ENCODE measurements at regions not wholly inside any gene's neighbourhood (a gene's known extent, or its start where the extent isn't known, plus 50 kb on each side); places are given as distances from the start of the nearest gene placed in this dataset.
"Not testable (repeated sequence)": the region's sequence is repeated elsewhere in the genome, so short reads cannot be mapped to it uniquely, and the experiment has no call there.

- not testable (repeated sequence) for H3K4me1 ChIP-seq (ENCODE audit: control insufficient read depth, insufficient read depth, low read length, poor library complexity, severe bottlenecking); H3K27me3 ChIP-seq (replicated peaks; ENCODE audit: control insufficient read depth, insufficient read depth, low read length, poor library complexity, severe bottlenecking); H3K4me3 ChIP-seq (ENCODE audit: insufficient read depth, low read depth, low read length, poor library complexity, severe bottlenecking); H3K36me3 ChIP-seq (ENCODE audit: control insufficient read depth, insufficient read depth, low read length); DNase-seq; H3K9me3 ChIP-seq (ENCODE audit: control insufficient read depth, low read length); H3K27ac ChIP-seq (ENCODE audit: insufficient read depth, low read length, poor library complexity, severe bottlenecking)
These were observed 80.6 kb downstream of the TMEM121 start for GRCh38 chr14:105607025-105607424.

- H3K4me1 ChIP-seq (ENCODE audit: control insufficient read depth, insufficient read depth, low read length, poor library complexity, severe bottlenecking); DNase-seq; H3K27ac ChIP-seq (ENCODE audit: insufficient read depth, low read length, poor library complexity, severe bottlenecking); H3K36me3 ChIP-seq (ENCODE audit: control insufficient read depth, insufficient read depth, low read length); H3K27me3 ChIP-seq (replicated peaks; ENCODE audit: control insufficient read depth, insufficient read depth, low read length, poor library complexity, severe bottlenecking); H3K4me3 ChIP-seq (ENCODE audit: insufficient read depth, low read depth, low read length, poor library complexity, severe bottlenecking); H3K9me3 ChIP-seq (ENCODE audit: control insufficient read depth, low read length): not testable (repeated sequence)
These were observed 88.6 kb downstream of the TMEM121 start for GRCh38 chr14:105614987-105615386.

- not testable (repeated sequence) for H3K27ac ChIP-seq (ENCODE audit: insufficient read depth, low read length, poor library complexity, severe bottlenecking); H3K9me3 ChIP-seq (ENCODE audit: control insufficient read depth, low read length); H3K4me1 ChIP-seq (ENCODE audit: control insufficient read depth, insufficient read depth, low read length, poor library complexity, severe bottlenecking); H3K36me3 ChIP-seq (ENCODE audit: control insufficient read depth, insufficient read depth, low read length); DNase-seq; H3K27me3 ChIP-seq (replicated peaks; ENCODE audit: control insufficient read depth, insufficient read depth, low read length, poor library complexity, severe bottlenecking); H3K4me3 ChIP-seq (ENCODE audit: insufficient read depth, low read depth, low read length, poor library complexity, severe bottlenecking)
These were observed 89.8 kb downstream of the TMEM121 start for GRCh38 chr14:105615986-105616801.

GRCh38 chr14:105616802-105617192, 90.4 kb downstream of the TMEM121 start:
- no peaks in the 10 kb centered on the region for H3K36me3 ChIP-seq (ENCODE audit: control insufficient read depth, insufficient read depth, low read length)
- no peaks in the 10 kb centered on the region for H3K9me3 ChIP-seq (ENCODE audit: control insufficient read depth, low read length)
- no peak overlapping the region for H3K4me3 ChIP-seq (ENCODE audit: insufficient read depth, low read depth, low read length, poor library complexity, severe bottlenecking)
- H3K27me3 ChIP-seq (replicated peaks; ENCODE audit: control insufficient read depth, insufficient read depth, low read length, poor library complexity, severe bottlenecking), result no peaks in the 10 kb centered on the region
- DNase-seq, result no peak
- no peaks in the 10 kb centered on the region for H3K4me1 ChIP-seq (ENCODE audit: control insufficient read depth, insufficient read depth, low read length, poor library complexity, severe bottlenecking)
- H3K27ac ChIP-seq (ENCODE audit: insufficient read depth, low read length, poor library complexity, severe bottlenecking), result no peak overlapping the region

GRCh38 chr14:105617201-105617777, 90.9 kb downstream of the TMEM121 start:
- Histone ChIP-seq H3K27me3 (replicated peaks; ENCODE audit: control insufficient read depth, insufficient read depth, low read length, poor library complexity, severe bottlenecking) (no peaks in the 10 kb centered on the region), H3K4me1 (ENCODE audit: control insufficient read depth, insufficient read depth, low read length, poor library complexity, severe bottlenecking) (no peaks in the 10 kb centered on the region), H3K9me3 (ENCODE audit: control insufficient read depth, low read length) (no peaks in the 10 kb centered on the region), H3K36me3 (ENCODE audit: control insufficient read depth, insufficient read depth, low read length) (no peaks in the 10 kb centered on the region), H3K4me3 (ENCODE audit: insufficient read depth, low read depth, low read length, poor library complexity, severe bottlenecking) (no peak overlapping the region), H3K27ac (ENCODE audit: insufficient read depth, low read length, poor library complexity, severe bottlenecking) (no peak overlapping the region)
- no peak for DNase-seq

GRCh38 chr14:105617805-105618204, 91.4 kb downstream of the TMEM121 start:
- H3K36me3 ChIP-seq (ENCODE audit: control insufficient read depth, insufficient read depth, low read length); H3K4me1 ChIP-seq (ENCODE audit: control insufficient read depth, insufficient read depth, low read length, poor library complexity, severe bottlenecking); H3K9me3 ChIP-seq (ENCODE audit: control insufficient read depth, low read length); H3K27me3 ChIP-seq (replicated peaks; ENCODE audit: control insufficient read depth, insufficient read depth, low read length, poor library complexity, severe bottlenecking); H3K27ac ChIP-seq (ENCODE audit: insufficient read depth, low read length, poor library complexity, severe bottlenecking); H3K4me3 ChIP-seq (ENCODE audit: insufficient read depth, low read depth, low read length, poor library complexity, severe bottlenecking); DNase-seq: not testable (repeated sequence)

- not testable (repeated sequence) for H3K4me1 ChIP-seq (ENCODE audit: control insufficient read depth, insufficient read depth, low read length, poor library complexity, severe bottlenecking); H3K27me3 ChIP-seq (replicated peaks; ENCODE audit: control insufficient read depth, insufficient read depth, low read length, poor library complexity, severe bottlenecking); DNase-seq; H3K9me3 ChIP-seq (ENCODE audit: control insufficient read depth, low read length); H3K36me3 ChIP-seq (ENCODE audit: control insufficient read depth, insufficient read depth, low read length); H3K4me3 ChIP-seq (ENCODE audit: insufficient read depth, low read depth, low read length, poor library complexity, severe bottlenecking); H3K27ac ChIP-seq (ENCODE audit: insufficient read depth, low read length, poor library complexity, severe bottlenecking)
These were observed 92.9 kb downstream of the TMEM121 start for GRCh38 chr14:105619324-105619723.

- not testable (repeated sequence) for H3K36me3 ChIP-seq (ENCODE audit: control insufficient read depth, insufficient read depth, low read length); DNase-seq; H3K4me1 ChIP-seq (ENCODE audit: control insufficient read depth, insufficient read depth, low read length, poor library complexity, severe bottlenecking); H3K27me3 ChIP-seq (replicated peaks; ENCODE audit: control insufficient read depth, insufficient read depth, low read length, poor library complexity, severe bottlenecking); H3K27ac ChIP-seq (ENCODE audit: insufficient read depth, low read length, poor library complexity, severe bottlenecking); H3K4me3 ChIP-seq (ENCODE audit: insufficient read depth, low read depth, low read length, poor library complexity, severe bottlenecking); H3K9me3 ChIP-seq (ENCODE audit: control insufficient read depth, low read length)
These were observed 93.9 kb downstream of the TMEM121 start for GRCh38 chr14:105620178-105620864.

GRCh38 chr14:105620865-105621471, 94.6 kb downstream of the TMEM121 start:
- DNase-seq; H3K36me3 ChIP-seq (ENCODE audit: control insufficient read depth, insufficient read depth, low read length); H3K4me3 ChIP-seq (ENCODE audit: insufficient read depth, low read depth, low read length, poor library complexity, severe bottlenecking); H3K9me3 ChIP-seq (ENCODE audit: control insufficient read depth, low read length); H3K27me3 ChIP-seq (replicated peaks; ENCODE audit: control insufficient read depth, insufficient read depth, low read length, poor library complexity, severe bottlenecking); H3K27ac ChIP-seq (ENCODE audit: insufficient read depth, low read length, poor library complexity, severe bottlenecking); H3K4me1 ChIP-seq (ENCODE audit: control insufficient read depth, insufficient read depth, low read length, poor library complexity, severe bottlenecking): not testable (repeated sequence)

Data from effector memory CD4-positive, alpha-beta T cell (primary cell).